GM23338 (cell line): ENCODE measurements at regions not wholly inside any gene's neighbourhood (a gene's known extent, or its start where the extent isn't known, plus 50 kb on each side); places are given as distances from the start of the nearest gene placed in this dataset.

Source experiments
- ATAC-seq: fragments of 200-7000 bp; cut with Tn5 transposase; 3 replicates; pipeline ENCODE4 v1.9.1; 2020
- DNase-seq: peaks from one replicate; pipeline ENCODE4 v3.0.0-alpha.2; 2015; ENCODE audit warnings: low spot score
- H2AFZ ChIP-seq: fragments of 200-600 bp; sonication (generic); 2 replicates; pipeline ENCODE4 v1.8.0; 2016; ENCODE audit warnings: antibody characterized with exemption, mild to moderate bottlenecking, moderate library complexity
- H3F3A ChIP-seq: fragments of 200-600 bp; sonication (generic); replicated peaks from 2 replicates; pipeline ENCODE4 v1.8.0; 2017; ENCODE audit warnings: antibody characterized with exemption, mixed run types, low read depth
- H3K27ac ChIP-seq: fragments of 200-600 bp; sonication (generic); 2 replicates; pipeline ENCODE4 v1.6.1; 2016; ENCODE audit warnings: low read depth
- H3K27me3 ChIP-seq: fragments of 200-600 bp; sonication (generic); 2 replicates; pipeline ENCODE4 v1.8.0; 2016; ENCODE audit warnings: mild to moderate bottlenecking, mixed run types, moderate library complexity; ENCODE audit not compliant: insufficient read depth
- H3K36me3 ChIP-seq: fragments of 200-600 bp; sonication (generic); 2 replicates; pipeline ENCODE4 v1.8.0; 2016; ENCODE audit warnings: mild to moderate bottlenecking; ENCODE audit not compliant: insufficient read depth
- H3K4me1 ChIP-seq: fragments of 200-600 bp; sonication (generic); 2 replicates; pipeline ENCODE4 v1.8.0; 2016; ENCODE audit warnings: mild to moderate bottlenecking, moderate library complexity; ENCODE audit not compliant: insufficient read depth
- H3K4me2 ChIP-seq: fragments of 200-600 bp; sonication (generic); 2 replicates; pipeline ENCODE4 v1.7.1; 2017; ENCODE audit warnings: mixed run types
- H3K4me3 ChIP-seq: fragments of 200-600 bp; sonication (generic); 2 replicates; pipeline ENCODE4 v1.6.1; 2016; ENCODE audit warnings: mixed run types
- H3K79me2 ChIP-seq: fragments of 200-600 bp; sonication (generic); replicated peaks from 2 replicates; pipeline ENCODE4 v1.8.0; 2017; ENCODE audit warnings: mild to moderate bottlenecking; ENCODE audit not compliant: insufficient read depth
- H3K9me2 ChIP-seq: fragments of 200-600 bp; sonication (generic); 2 replicates; pipeline ENCODE4 v1.8.0; 2017; ENCODE audit not compliant: insufficient read depth
- H4K20me1 ChIP-seq: fragments of 200-600 bp; sonication (generic); replicated peaks from 2 replicates; pipeline ENCODE4 v1.8.0; 2017; ENCODE audit warnings: mild to moderate bottlenecking; ENCODE audit not compliant: insufficient read depth
- H3K27ac Mint-ChIP-seq: 2 replicates; pipeline ENCODE4 v1.8.0; 2020; ENCODE audit warnings: inconsistent platforms, mild to moderate bottlenecking, moderate library complexity, mixed read lengths
- H3K27me3 Mint-ChIP-seq: 3 replicates; pipeline ENCODE4 v1.8.0; 2022; ENCODE audit warnings: low read depth, mild to moderate bottlenecking, moderate library complexity, mixed read lengths, inconsistent platforms; ENCODE audit not compliant: insufficient read depth, poor library complexity
- H3K36me3 Mint-ChIP-seq: 3 replicates; pipeline ENCODE4 v1.8.0; 2021; ENCODE audit warnings: low read depth, mild to moderate bottlenecking, inconsistent platforms, moderate library complexity, mixed read lengths
- H3K4me1 Mint-ChIP-seq: 3 replicates; pipeline ENCODE4 v1.8.0; 2020; ENCODE audit warnings: mild to moderate bottlenecking, inconsistent platforms, mixed read lengths
- H3K4me3 Mint-ChIP-seq: 3 replicates; pipeline ENCODE4 v1.8.0; 2021; ENCODE audit warnings: moderate library complexity, mild to moderate bottlenecking, inconsistent platforms, mixed read lengths
- H3K9me3 Mint-ChIP-seq: 3 replicates; pipeline ENCODE4 v1.8.0; 2020; ENCODE audit warnings: moderate library complexity, mild to moderate bottlenecking, inconsistent platforms, mixed read lengths
- CREB1 ChIP-seq: fragments of 250-450 bp; sonication (Bioruptor Pico); IDR thresholded peaks from 2 replicates; pipeline ENCODE4 v1.5.0; 2020; ENCODE audit warnings: low read depth, mild to moderate bottlenecking, moderate library complexity
- EZH2 ChIP-seq: fragments of 200-600 bp; sonication (generic); IDR thresholded peaks from one replicate; pipeline ENCODE4 v1.8.0; 2017; ENCODE audit warnings: antibody characterized with exemption, mild to moderate bottlenecking, low read depth; ENCODE audit not compliant: unreplicated experiment
- EZH2phosphoT487 ChIP-seq: fragments of 200-600 bp; sonication (generic); IDR thresholded peaks from one replicate; pipeline ENCODE4 v1.8.1; 2018; ENCODE audit warnings: antibody characterized with exemption; ENCODE audit not compliant: unreplicated experiment
- JUNB ChIP-seq: IDR thresholded peaks from one replicate; pipeline ENCODE4 v1.6.1; 2016; ENCODE audit warnings: antibody characterized with exemption; ENCODE audit not compliant: unreplicated experiment
- NANOG ChIP-seq: IDR thresholded peaks from 2 replicates; pipeline ENCODE4 v1.6.1; 2016; ENCODE audit warnings: antibody characterized with exemption, borderline replicate concordance
- POLR2AphosphoS5 ChIP-seq: IDR thresholded peaks from 2 replicates; pipeline ENCODE4 v1.6.1; 2016; ENCODE audit warnings: antibody characterized with exemption, low read depth
- STAT1 ChIP-seq: IDR thresholded peaks from one replicate; pipeline ENCODE4 v1.6.1; 2016; ENCODE audit warnings: antibody characterized with exemption; ENCODE audit not compliant: unreplicated experiment
- ZNF114 ChIP-seq: fragments of 250-450 bp; sonication (Bioruptor Pico); IDR thresholded peaks from 2 replicates; pipeline ENCODE4 v1.5.0; 2020; ENCODE audit warnings: mild to moderate bottlenecking, moderate library complexity
- ZNF331 ChIP-seq: fragments of 250-450 bp; sonication (Bioruptor Pico); IDR thresholded peaks from 2 replicates; pipeline ENCODE4 v1.5.0; 2020; ENCODE audit warnings: low read depth, mild to moderate bottlenecking, moderate library complexity
- ZNF462 ChIP-seq: fragments of 250-450 bp; sonication (Bioruptor Pico); IDR thresholded peaks from 2 replicates; pipeline ENCODE4 v1.5.0; 2020; ENCODE audit warnings: mild to moderate bottlenecking, moderate library complexity
- TF ChIP-seq, protein P1 (sequence below), 2 experiments: fragments of 200-600 bp in 1 of 2; sonication (generic) in 1 of 2; conservative IDR thresholded peaks; 2 replicates each; pipeline versions ENCODE4 v1.5.1 to v1.6.1; 2016 to 2017; ENCODE audit warnings: antibody characterized with exemption in 2 of 2, low read depth in 2 of 2, mild to moderate bottlenecking in 2 of 2, moderate library complexity in 1 of 2
- TF ChIP-seq, protein P2 (sequence below): IDR thresholded peaks from one replicate; pipeline ENCODE4 v1.6.1; 2018; ENCODE audit warnings: antibody characterized with exemption; ENCODE audit not compliant: unreplicated experiment
- TF ChIP-seq, protein P3 (sequence below): IDR thresholded peaks from 2 replicates; pipeline ENCODE4 v1.6.1; 2016; ENCODE audit warnings: antibody characterized with exemption

- Histone ChIP-seq H3K4me3 (no peak overlapping the region), H3K79me2 (no peaks in the 10 kb centered on the region), H4K20me1 (no peaks in the 10 kb centered on the region), H3K4me2 (no peak overlapping the region), H3K27me3 (no peaks in the 10 kb centered on the region), H3K36me3 (no peaks in the 10 kb centered on the region), H3K27ac (no peak overlapping the region), H2AFZ (no peak overlapping the region), H3F3A (no peaks in the 10 kb centered on the region), H3K4me1 (no peaks in the 10 kb centered on the region), H3K9me2 (no peaks in the 10 kb centered on the region; the same call in 1 of the 2 replicates)
- H3K27me3 Mint-ChIP-seq = peaks cover 4% of the 10 kb centered on the region
- TF ChIP-seq, protein P1, sequence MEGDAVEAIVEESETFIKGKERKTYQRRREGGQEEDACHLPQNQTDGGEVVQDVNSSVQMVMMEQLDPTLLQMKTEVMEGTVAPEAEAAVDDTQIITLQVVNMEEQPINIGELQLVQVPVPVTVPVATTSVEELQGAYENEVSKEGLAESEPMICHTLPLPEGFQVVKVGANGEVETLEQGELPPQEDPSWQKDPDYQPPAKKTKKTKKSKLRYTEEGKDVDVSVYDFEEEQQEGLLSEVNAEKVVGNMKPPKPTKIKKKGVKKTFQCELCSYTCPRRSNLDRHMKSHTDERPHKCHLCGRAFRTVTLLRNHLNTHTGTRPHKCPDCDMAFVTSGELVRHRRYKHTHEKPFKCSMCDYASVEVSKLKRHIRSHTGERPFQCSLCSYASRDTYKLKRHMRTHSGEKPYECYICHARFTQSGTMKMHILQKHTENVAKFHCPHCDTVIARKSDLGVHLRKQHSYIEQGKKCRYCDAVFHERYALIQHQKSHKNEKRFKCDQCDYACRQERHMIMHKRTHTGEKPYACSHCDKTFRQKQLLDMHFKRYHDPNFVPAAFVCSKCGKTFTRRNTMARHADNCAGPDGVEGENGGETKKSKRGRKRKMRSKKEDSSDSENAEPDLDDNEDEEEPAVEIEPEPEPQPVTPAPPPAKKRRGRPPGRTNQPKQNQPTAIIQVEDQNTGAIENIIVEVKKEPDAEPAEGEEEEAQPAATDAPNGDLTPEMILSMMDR (conservative IDR thresholded peaks at IDR 0.05; ENCODE audit: low read depth in 2 of 2) = no peak
- TF ChIP-seq CREB1 (CRISPR knock-in tag) = no peak
- TF ChIP-seq, protein P2, sequence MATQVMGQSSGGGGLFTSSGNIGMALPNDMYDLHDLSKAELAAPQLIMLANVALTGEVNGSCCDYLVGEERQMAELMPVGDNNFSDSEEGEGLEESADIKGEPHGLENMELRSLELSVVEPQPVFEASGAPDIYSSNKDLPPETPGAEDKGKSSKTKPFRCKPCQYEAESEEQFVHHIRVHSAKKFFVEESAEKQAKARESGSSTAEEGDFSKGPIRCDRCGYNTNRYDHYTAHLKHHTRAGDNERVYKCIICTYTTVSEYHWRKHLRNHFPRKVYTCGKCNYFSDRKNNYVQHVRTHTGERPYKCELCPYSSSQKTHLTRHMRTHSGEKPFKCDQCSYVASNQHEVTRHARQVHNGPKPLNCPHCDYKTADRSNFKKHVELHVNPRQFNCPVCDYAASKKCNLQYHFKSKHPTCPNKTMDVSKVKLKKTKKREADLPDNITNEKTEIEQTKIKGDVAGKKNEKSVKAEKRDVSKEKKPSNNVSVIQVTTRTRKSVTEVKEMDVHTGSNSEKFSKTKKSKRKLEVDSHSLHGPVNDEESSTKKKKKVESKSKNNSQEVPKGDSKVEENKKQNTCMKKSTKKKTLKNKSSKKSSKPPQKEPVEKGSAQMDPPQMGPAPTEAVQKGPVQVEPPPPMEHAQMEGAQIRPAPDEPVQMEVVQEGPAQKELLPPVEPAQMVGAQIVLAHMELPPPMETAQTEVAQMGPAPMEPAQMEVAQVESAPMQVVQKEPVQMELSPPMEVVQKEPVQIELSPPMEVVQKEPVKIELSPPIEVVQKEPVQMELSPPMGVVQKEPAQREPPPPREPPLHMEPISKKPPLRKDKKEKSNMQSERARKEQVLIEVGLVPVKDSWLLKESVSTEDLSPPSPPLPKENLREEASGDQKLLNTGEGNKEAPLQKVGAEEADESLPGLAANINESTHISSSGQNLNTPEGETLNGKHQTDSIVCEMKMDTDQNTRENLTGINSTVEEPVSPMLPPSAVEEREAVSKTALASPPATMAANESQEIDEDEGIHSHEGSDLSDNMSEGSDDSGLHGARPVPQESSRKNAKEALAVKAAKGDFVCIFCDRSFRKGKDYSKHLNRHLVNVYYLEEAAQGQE = no peak
- TF ChIP-seq, protein P3, sequence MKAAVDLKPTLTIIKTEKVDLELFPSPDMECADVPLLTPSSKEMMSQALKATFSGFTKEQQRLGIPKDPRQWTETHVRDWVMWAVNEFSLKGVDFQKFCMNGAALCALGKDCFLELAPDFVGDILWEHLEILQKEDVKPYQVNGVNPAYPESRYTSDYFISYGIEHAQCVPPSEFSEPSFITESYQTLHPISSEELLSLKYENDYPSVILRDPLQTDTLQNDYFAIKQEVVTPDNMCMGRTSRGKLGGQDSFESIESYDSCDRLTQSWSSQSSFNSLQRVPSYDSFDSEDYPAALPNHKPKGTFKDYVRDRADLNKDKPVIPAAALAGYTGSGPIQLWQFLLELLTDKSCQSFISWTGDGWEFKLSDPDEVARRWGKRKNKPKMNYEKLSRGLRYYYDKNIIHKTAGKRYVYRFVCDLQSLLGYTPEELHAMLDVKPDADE = no peak
- no peak for TF ChIP-seq NANOG
- TF ChIP-seq EZH2 = no peak
- TF ChIP-seq STAT1 = no peak
- no peak for TF ChIP-seq ZNF331
- no peak for TF ChIP-seq JUNB
- no peak for TF ChIP-seq ZNF462 (CRISPR knock-in tag)
- TF ChIP-seq EZH2phosphoT487 = no peak
- no peak for TF ChIP-seq POLR2AphosphoS5
- TF ChIP-seq ZNF114 (CRISPR knock-in tag) = no peak
- H3K27ac Mint-ChIP-seq = no peak overlapping the region
- H3K36me3 Mint-ChIP-seq = 0 out of 3 replicates have a peak, but pooled peaks cover under 1% of the 10 kb centered on the region
- H3K4me1 Mint-ChIP-seq = peaks cover 5% of the 10 kb centered on the region
- H3K4me3 Mint-ChIP-seq = no peak overlapping the region
- ATAC-seq (no peak), DNase-seq (no peak)
- peaks cover 9% of the 10 kb centered on the region for H3K9me3 Mint-ChIP-seq
Measured at GRCh38 chr3:73866846-73867245, 242.1 kb upstream of the PDZRN3 start.
